Renal cortical epithelial cell (primary cell): ENCODE measurements at regions not wholly inside any gene's neighbourhood (a gene's known extent, or its start where the extent isn't known, plus 50 kb on each side); places are given as distances from the start of the nearest gene placed in this dataset.
"Not testable (repeated sequence)": the region's sequence is repeated elsewhere in the genome, so short reads cannot be mapped to it uniquely, and the experiment has no call there.

Experiments used
- DNase-seq: peaks from one replicate; pipeline ENCODE4 v3.0.0-alpha.2; 2011; ENCODE audit warnings: low read depth

- peak; percentile 60 for DNase-seq
Observed at GRCh38 chr2:140178234-140178633, 1398.0 kb upstream of the NXPH2 start.

- DNase-seq: no peak
Observed at GRCh38 chr2:140177086-140177485, 1396.9 kb upstream of the NXPH2 start.

GRCh38 chr2:140173790-140174189 lies 1393.6 kb upstream of the NXPH2 start:
- no peak for DNase-seq

GRCh38 chr2:140164449-140164848 lies 1384.3 kb upstream of the NXPH2 start:
- no peak for DNase-seq

- no peak for DNase-seq
Observed at GRCh38 chr2:140158259-140158658, 1378.1 kb upstream of the NXPH2 start.

GRCh38 chr2:140157816-140158215 lies 1377.6 kb upstream of the NXPH2 start:
- no peak for DNase-seq

GRCh38 chr2:140154706-140155105 lies 1374.5 kb upstream of the NXPH2 start:
- DNase-seq: no peak

GRCh38 chr2:140154271-140154670 lies 1374.1 kb upstream of the NXPH2 start:
- no peak for DNase-seq

- no peak for DNase-seq
Observed at GRCh38 chr2:140144611-140145010, 1364.4 kb upstream of the NXPH2 start.

GRCh38 chr2:140138736-140139135 lies 1358.5 kb upstream of the NXPH2 start:
- DNase-seq: no peak

GRCh38 chr2:140136861-140137260 lies 1356.7 kb upstream of the NXPH2 start:
- no peak for DNase-seq

- DNase-seq: no peak
Observed at GRCh38 chr2:140136366-140136765, 1356.2 kb upstream of the NXPH2 start.

GRCh38 chr2:140128909-140129308 lies 1348.7 kb upstream of the NXPH2 start:
- no peak for DNase-seq

GRCh38 chr2:140122001-140122400 lies 1341.8 kb upstream of the NXPH2 start:
- DNase-seq: peak; percentile 89

GRCh38 chr2:140117386-140117785 lies 1337.2 kb upstream of the NXPH2 start:
- peak; percentile 99 for DNase-seq

- no peak for DNase-seq
Observed at GRCh38 chr2:140108706-140109475, 1328.7 kb upstream of the NXPH2 start.

GRCh38 chr2:140091926-140092325 lies 1311.7 kb upstream of the NXPH2 start:
- no peak for DNase-seq

- DNase-seq: no peak
Observed at GRCh38 chr2:140086964-140087363, 1306.8 kb upstream of the NXPH2 start.

- peak; percentile 37 for DNase-seq
Observed at GRCh38 chr2:140085674-140086073, 1305.5 kb upstream of the NXPH2 start.

- no peak for DNase-seq
Observed at GRCh38 chr2:140079038-140079437, 1298.8 kb upstream of the NXPH2 start.

GRCh38 chr2:140076164-140076563 lies 1296.0 kb upstream of the NXPH2 start:
- no peak for DNase-seq

GRCh38 chr2:140073763-140074162 lies 1293.6 kb upstream of the NXPH2 start:
- DNase-seq: not testable (repeated sequence)

GRCh38 chr2:140067661-140068060 lies 1287.5 kb upstream of the NXPH2 start:
- DNase-seq: no peak

GRCh38 chr2:140064243-140064642 lies 1284.1 kb upstream of the NXPH2 start:
- DNase-seq: no peak
